ENCODE measurements at regions not wholly inside any gene's neighbourhood (a gene's known extent, or its start where the extent isn't known, plus 50 kb on each side); places are given as distances from the start of the nearest gene placed in this dataset.

- TF ChIP-seq CTCF (IDR thresholded peaks at IDR 0.05) (no peak), EP300 (IDR thresholded peaks at IDR 0.05) (no peak)
Measured at GRCh38 chr3:153295901-153296300, 133.9 kb downstream of the RAP2B start.

Data from esophagus muscularis mucosa (tissue), 3 donors.